SJSA1 (cell line): ENCODE measurements at regions not wholly inside any gene's neighbourhood (a gene's known extent, or its start where the extent isn't known, plus 50 kb on each side); places are given as distances from the start of the nearest gene placed in this dataset.
"Not testable (repeated sequence)": the region's sequence is repeated elsewhere in the genome, so short reads cannot be mapped to it uniquely, and the experiment has no call there.

ENCODE experiments used
- DNase-seq, 2 experiments: peaks; one replicate each; pipeline ENCODE4 v3.0.0-alpha.2; 2015 to 2020; ENCODE audit warnings: low spot score in 2 of 2, low read depth in 1 of 2
- H3K27ac ChIP-seq: fragments of 250-450 bp; sonication (Bioruptor Pico); 2 replicates; pipeline ENCODE4 v1.5.1; 2020; ENCODE audit warnings: mild to moderate bottlenecking, moderate library complexity
- H3K27me3 ChIP-seq: fragments of 250-450 bp; sonication (Bioruptor Pico); replicated peaks from 2 replicates; pipeline ENCODE4 v1.5.1; 2020; ENCODE audit warnings: mild to moderate bottlenecking, moderate library complexity
- H3K36me3 ChIP-seq: fragments of 250-450 bp; sonication (Bioruptor Pico); 2 replicates; pipeline ENCODE4 v1.5.1; 2020; ENCODE audit warnings: mild to moderate bottlenecking
- H3K4me1 ChIP-seq: fragments of 250-450 bp; sonication (Bioruptor Pico); replicated peaks from 2 replicates; pipeline ENCODE4 v1.6.1; 2021; ENCODE audit warnings: mild to moderate bottlenecking
- H3K4me3 ChIP-seq: fragments of 250-450 bp; sonication (Bioruptor Pico); 2 replicates; pipeline ENCODE4 v1.5.1; 2020; ENCODE audit warnings: mild to moderate bottlenecking
- H3K9me3 ChIP-seq: fragments of 250-450 bp; sonication (Bioruptor Pico); replicated peaks from 2 replicates; pipeline ENCODE4 v1.5.1; 2020; ENCODE audit warnings: mild to moderate bottlenecking

GRCh38 chr5:60056191-60056590 is 162.7 kb upstream of the PDE4D start:
- no peak overlapping the region for H3K27ac ChIP-seq
- no peaks in the 10 kb centered on the region for H3K36me3 ChIP-seq
- no peak for DNase-seq
- H3K4me1 ChIP-seq = no peaks in the 10 kb centered on the region
- H3K4me3 ChIP-seq = no peak overlapping the region
- H3K9me3 ChIP-seq = no peaks in the 10 kb centered on the region
- H3K27me3 ChIP-seq = no peaks in the 10 kb centered on the region

DNA sequence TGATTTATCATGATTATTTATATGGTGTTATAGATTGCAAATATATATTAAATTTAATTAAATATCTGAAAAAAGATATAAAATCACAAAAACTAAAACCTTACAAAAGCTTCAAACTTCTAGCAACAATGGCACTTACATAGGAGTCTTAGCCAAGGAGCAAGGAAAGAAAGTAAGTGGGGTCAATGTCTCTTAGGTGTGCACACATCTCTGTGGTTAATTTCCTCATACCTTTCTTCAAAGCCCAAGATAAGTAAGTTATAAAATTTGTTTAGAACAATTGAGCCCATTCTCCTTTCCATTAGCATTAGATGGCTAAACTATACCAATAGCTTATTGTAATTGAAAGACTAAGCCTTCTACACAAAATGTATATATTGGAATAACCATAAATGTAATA is 161.6 kb upstream of the PDE4D start:
- Histone ChIP-seq H3K36me3 (no peaks in the 10 kb centered on the region), H3K4me1 (no peaks in the 10 kb centered on the region), H3K9me3 (no peaks in the 10 kb centered on the region), H3K27ac (no peak overlapping the region), H3K4me3 (no peak overlapping the region), H3K27me3 (no peaks in the 10 kb centered on the region)
- no peak for DNase-seq

DNA sequence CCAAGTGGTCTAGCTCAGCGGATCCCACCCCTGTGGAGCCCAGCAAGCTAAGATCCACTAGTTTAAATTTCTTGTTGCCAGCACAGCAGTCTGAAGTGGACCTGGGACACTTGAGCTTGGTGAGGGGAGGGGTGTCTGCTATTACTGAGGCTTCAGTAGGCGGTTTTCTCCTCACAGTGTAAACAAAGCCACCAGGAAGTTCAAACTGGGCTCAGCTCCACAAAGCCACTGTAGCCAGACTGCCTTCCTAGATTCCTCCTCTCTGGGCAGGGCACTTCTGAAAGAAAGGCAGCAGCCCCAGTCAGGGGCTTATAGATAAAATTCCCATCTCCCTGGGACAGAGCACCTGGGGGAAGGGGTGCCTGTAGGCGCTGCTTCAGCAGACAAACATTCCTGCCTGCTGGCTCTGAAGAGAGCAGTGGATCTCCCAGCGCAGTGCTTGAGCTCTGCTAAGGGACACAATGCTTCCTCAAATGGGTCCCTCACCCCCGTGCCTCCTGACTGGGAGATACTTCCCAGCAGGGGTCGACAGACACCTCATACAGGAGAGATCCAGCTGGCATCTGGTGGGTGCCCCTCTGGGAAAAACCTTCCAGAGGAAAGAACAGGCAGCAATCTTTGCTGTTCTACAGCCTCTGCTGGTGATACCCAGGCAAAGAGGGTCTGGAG is 148.6 kb upstream of the PDE4D start:
- H3K4me3 ChIP-seq, H3K27me3 ChIP-seq, H3K4me1 ChIP-seq, H3K36me3 ChIP-seq, H3K27ac ChIP-seq, DNase-seq, H3K9me3 ChIP-seq: not testable (repeated sequence)

DNA sequence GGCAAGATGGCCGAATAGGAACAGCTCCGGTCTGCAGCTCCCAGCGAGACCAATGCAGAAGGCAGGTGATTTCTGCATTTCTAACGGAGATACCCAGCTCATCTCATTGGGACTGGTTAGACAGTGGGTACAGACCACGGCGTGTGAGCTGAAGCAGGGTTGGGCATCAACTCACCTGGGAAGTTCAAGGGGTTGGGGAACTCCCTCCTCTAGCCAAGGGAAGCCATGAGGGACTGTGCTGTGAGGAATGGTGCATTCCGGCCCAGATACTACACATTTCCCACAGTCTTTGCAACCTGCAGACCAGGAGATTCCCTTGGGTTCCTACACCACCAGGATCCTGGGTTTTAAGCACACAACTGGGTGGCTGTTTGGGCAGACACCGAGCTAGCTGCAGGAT is 148.0 kb upstream of the PDE4D start:
- not testable (repeated sequence) for H3K9me3 ChIP-seq, H3K27ac ChIP-seq, H3K4me3 ChIP-seq, DNase-seq, H3K36me3 ChIP-seq, H3K27me3 ChIP-seq, H3K4me1 ChIP-seq

- H3K36me3 ChIP-seq = no peaks in the 10 kb centered on the region
- H3K4me1 ChIP-seq = no peaks in the 10 kb centered on the region
- no peaks in the 10 kb centered on the region for H3K9me3 ChIP-seq
- H3K27ac ChIP-seq = no peak overlapping the region
- no peak overlapping the region for H3K4me3 ChIP-seq
- DNase-seq = no peak
- no peaks in the 10 kb centered on the region for H3K27me3 ChIP-seq
Observed at GRCh38 chr5:60036192-60036938, 142.8 kb upstream of the PDE4D start.

DNA sequence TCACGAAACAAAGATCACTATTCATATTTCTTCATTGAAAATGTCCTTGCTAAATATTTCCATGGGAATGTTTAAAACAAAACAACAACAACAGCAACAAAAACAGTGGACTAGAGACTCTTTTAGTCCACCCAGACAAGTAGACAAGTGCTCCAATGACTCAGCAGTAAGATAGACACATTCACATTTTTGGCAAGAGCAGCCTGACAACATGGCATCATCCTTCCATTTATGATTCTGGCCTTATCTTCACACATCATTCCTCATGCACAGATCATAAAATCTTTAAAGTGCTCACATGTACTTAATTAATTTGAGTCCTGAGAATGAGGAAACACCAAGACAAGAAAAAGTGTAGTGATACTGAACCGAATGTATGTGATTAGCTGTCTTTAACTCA is 132.6 kb upstream of the PDE4D start:
- no peak for DNase-seq
- H3K4me1 ChIP-seq = peaks cover 11% of the 10 kb centered on the region; the same call in 1 of the 2 replicates
- no peak overlapping the region for H3K4me3 ChIP-seq

GRCh38 chr5:60024104-60024503 is 130.6 kb upstream of the PDE4D start:
- H3K4me3 ChIP-seq = no peak overlapping the region
- peaks cover 11% of the 10 kb centered on the region; the same call in 1 of the 2 replicates for H3K4me1 ChIP-seq
- no peak overlapping the region for H3K27ac ChIP-seq
- H3K9me3 ChIP-seq = no peaks in the 10 kb centered on the region
- H3K36me3 ChIP-seq = no peaks in the 10 kb centered on the region
- DNase-seq = no peak
- no peaks in the 10 kb centered on the region; the same call in 1 of the 2 replicates for H3K27me3 ChIP-seq

More for the DNA sequence above, 132.6 kb upstream of the PDE4D start:
- H3K36me3 ChIP-seq = no peaks in the 10 kb centered on the region
- H3K27me3 ChIP-seq = no peaks in the 10 kb centered on the region; the same call in 1 of the 2 replicates
- H3K27ac ChIP-seq = no peak overlapping the region
- no peaks in the 10 kb centered on the region for H3K9me3 ChIP-seq

- H3K27me3 ChIP-seq = no peaks in the 10 kb centered on the region; the same call in 1 of the 2 replicates
- H3K4me3 ChIP-seq = no peak overlapping the region
- peaks cover 11% of the 10 kb centered on the region; the same call in 1 of the 2 replicates for H3K4me1 ChIP-seq
- no peaks in the 10 kb centered on the region for H3K9me3 ChIP-seq
- H3K36me3 ChIP-seq = no peaks in the 10 kb centered on the region
- H3K27ac ChIP-seq = peak overlapping the region; percentile 34
- no peak for DNase-seq
Observed at GRCh38 chr5:60023255-60023654, 129.7 kb upstream of the PDE4D start.

DNA sequence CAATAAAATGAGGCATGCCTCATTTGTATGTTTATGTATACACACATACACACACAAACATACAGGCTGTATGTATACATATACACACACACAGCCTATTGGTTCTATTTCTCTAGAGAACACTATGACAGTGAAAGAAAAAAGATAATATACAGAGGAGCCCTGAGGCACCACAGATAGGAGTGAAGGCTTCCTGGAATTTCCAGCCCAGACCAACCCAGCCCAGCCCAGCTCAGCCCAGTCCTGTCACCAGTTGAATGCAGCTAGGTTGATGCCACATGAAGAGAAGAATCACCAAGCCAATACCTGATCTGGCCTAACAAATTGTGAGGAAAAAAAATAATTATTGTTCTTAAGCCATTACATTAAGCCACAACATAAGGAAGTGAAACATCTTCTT is 126.9 kb upstream of the PDE4D start:
- Histone ChIP-seq H3K4me1 (peaks cover 11% of the 10 kb centered on the region; the same call in 1 of the 2 replicates), H3K9me3 (no peaks in the 10 kb centered on the region), H3K27ac (no peak overlapping the region), H3K27me3 (no peaks in the 10 kb centered on the region; the same call in 1 of the 2 replicates), H3K36me3 (no peaks in the 10 kb centered on the region), H3K4me3 (no peak overlapping the region)
- DNase-seq = no peak

DNA sequence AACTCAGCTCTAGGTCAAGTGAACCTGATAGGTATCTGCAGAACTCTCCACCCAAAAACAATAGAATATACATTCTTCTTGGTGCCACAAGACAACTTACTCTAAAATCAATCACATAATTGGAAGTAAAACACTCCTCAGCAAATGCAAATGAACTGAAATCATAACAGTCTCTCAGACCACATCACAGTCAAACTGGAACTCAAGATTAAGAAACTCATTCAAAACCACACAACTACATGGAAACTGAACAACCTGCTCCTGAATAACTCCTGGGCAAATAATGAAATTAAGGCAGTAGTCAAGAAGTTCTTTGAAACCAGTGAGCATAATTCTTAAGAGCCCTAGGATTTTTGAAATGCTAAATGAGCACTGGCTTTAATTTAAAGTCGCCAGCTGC is 125.4 kb upstream of the PDE4D start:
- H3K27ac ChIP-seq, H3K4me3 ChIP-seq, H3K9me3 ChIP-seq, H3K36me3 ChIP-seq, H3K27me3 ChIP-seq, DNase-seq: not testable (repeated sequence)
- peaks cover 11% of the 10 kb centered on the region; the same call in 1 of the 2 replicates for H3K4me1 ChIP-seq

- DNase-seq = no peak
- Histone ChIP-seq H3K4me3 (no peak overlapping the region), H3K27ac (no peak overlapping the region), H3K36me3 (no peaks in the 10 kb centered on the region), H3K27me3 (no peaks in the 10 kb centered on the region), H3K4me1 (peaks cover 5% of the 10 kb centered on the region; the same call in 1 of the 2 replicates), H3K9me3 (no peaks in the 10 kb centered on the region)
Observed at GRCh38 chr5:60018091-60018490, 124.6 kb upstream of the PDE4D start.

DNA sequence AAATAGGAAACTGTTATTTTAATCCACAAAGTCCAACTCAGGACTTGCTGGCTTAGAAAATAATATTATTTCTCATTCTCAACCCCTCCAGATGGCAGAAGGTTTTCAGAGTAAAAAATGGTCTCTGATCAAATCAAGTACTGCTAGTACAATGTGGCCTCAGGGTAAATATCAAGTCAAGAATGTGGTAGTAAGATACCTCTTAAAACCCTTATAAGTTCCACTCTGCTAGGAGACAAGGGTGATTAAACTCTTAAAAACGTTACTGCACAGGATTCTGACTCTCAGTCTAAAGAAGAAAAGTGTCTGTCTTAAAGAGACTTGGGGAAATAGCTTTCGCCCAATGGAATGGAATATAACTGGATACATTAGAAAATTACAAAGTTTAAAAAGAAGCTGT is 120.8 kb upstream of the PDE4D start:
- Histone ChIP-seq H3K27ac (no peak overlapping the region), H3K4me3 (no peak overlapping the region), H3K36me3 (no peaks in the 10 kb centered on the region), H3K4me1 (no peaks in the 10 kb centered on the region), H3K9me3 (no peaks in the 10 kb centered on the region), H3K27me3 (no peaks in the 10 kb centered on the region; the same call in 1 of the 2 replicates)
- DNase-seq = no peak

GRCh38 chr5:60010853-60011252 is 117.3 kb upstream of the PDE4D start:
- Histone ChIP-seq H3K4me3 (no peak overlapping the region), H3K27ac (no peak overlapping the region), H3K27me3 (no peaks in the 10 kb centered on the region; the same call in 1 of the 2 replicates), H3K4me1 (no peaks in the 10 kb centered on the region), H3K9me3 (no peaks in the 10 kb centered on the region), H3K36me3 (no peaks in the 10 kb centered on the region)
- no peak for DNase-seq

DNA sequence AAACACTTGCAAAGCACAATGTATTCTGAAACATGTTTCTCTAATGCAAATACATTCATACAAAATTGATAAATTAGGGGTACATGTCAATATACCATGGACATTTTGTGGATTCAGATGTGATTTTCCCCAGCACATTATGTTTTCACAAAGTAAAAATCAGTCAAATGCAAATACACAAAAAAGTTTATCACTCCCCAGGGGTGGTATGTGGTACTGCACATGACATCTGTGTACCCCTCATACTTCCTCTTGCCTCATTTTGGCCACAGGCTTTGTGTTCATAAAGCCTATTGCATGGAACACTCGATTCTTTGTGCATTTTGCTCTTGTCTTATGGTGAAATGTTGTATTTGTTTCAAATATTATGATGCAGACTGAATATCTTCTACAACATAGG is 116.8 kb upstream of the PDE4D start:
- no peaks in the 10 kb centered on the region for H3K9me3 ChIP-seq
- H3K27me3 ChIP-seq = no peaks in the 10 kb centered on the region; the same call in 1 of the 2 replicates
- DNase-seq = no peak

More for the DNA sequence above, 116.8 kb upstream of the PDE4D start:
- H3K4me1 ChIP-seq = no peaks in the 10 kb centered on the region
- H3K27ac ChIP-seq = no peak overlapping the region
- no peaks in the 10 kb centered on the region for H3K36me3 ChIP-seq
- H3K4me3 ChIP-seq = no peak overlapping the region
